ENCODE measurements at regions not wholly inside any gene's neighbourhood (a gene's known extent, or its start where the extent isn't known, plus 50 kb on each side); places are given as distances from the start of the nearest gene placed in this dataset.

- TF ChIP-seq, protein P1, sequence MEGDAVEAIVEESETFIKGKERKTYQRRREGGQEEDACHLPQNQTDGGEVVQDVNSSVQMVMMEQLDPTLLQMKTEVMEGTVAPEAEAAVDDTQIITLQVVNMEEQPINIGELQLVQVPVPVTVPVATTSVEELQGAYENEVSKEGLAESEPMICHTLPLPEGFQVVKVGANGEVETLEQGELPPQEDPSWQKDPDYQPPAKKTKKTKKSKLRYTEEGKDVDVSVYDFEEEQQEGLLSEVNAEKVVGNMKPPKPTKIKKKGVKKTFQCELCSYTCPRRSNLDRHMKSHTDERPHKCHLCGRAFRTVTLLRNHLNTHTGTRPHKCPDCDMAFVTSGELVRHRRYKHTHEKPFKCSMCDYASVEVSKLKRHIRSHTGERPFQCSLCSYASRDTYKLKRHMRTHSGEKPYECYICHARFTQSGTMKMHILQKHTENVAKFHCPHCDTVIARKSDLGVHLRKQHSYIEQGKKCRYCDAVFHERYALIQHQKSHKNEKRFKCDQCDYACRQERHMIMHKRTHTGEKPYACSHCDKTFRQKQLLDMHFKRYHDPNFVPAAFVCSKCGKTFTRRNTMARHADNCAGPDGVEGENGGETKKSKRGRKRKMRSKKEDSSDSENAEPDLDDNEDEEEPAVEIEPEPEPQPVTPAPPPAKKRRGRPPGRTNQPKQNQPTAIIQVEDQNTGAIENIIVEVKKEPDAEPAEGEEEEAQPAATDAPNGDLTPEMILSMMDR (conservative IDR thresholded peaks at IDR 0.05; ENCODE audit: low read length): no peak
- TF ChIP-seq EZH2phosphoT487 (IDR thresholded peaks at IDR 0.05; ENCODE audit: borderline replicate concordance, low read depth, low read length): no peak
Measured at GRCh38 chr15:70375006-70375431, 277.3 kb upstream of the TLE3 start.

All from OCI-LY7 (cell line).